Epidermal melanocyte (primary cell): ENCODE measurements at regions not wholly inside any gene's neighbourhood (a gene's known extent, or its start where the extent isn't known, plus 50 kb on each side); places are given as distances from the start of the nearest gene placed in this dataset.

Experiments
- DNase-seq: peaks from one replicate; pipeline ENCODE4 v3.0.0; 2011; ENCODE audit warnings: low spot score; ENCODE audit not compliant: insufficient read length

DNA sequence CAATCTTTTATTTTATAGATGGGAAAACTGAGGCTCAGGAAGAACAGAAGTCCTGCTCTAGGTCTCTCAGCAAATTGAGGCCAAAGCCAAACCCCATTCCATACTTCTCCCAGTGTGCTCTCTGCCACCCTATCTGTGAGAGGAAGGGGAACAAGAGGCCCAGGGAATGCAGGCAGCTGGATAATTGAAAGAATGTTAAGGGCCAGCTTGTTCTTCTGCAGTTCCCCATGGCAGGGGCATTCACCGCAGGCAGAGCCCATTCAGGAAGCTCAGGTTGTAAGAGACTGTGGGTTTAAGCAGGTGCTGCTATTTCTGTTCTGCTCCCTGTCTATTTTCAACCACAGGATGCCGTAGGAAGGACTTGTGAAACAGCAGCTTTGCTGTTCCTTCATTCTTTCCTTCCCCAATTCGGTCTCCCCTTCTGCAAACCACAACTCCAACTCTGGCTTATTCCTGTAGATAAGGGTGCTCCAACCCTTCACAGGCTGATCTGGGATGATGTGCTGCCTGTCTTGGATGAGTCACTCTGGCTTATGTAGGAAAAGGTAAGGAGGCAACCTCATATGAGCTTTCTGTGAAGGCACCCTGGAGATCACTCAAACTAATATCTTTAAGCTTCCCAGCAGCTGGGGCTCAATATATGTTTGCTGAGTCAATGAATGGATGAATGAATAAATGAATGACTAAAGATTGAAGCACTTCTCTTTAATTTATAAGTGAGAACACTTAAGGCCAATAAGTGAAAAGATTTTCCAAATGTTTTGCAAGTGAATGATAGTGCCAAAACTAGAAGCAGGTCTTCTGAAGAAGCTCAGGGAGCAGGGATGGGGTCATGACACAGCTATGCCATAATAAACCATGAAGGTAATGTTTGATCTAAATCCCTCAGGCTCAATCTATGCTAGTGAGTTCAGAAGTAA, 377.6 kb downstream of the BRINP1 start:
- no peak for DNase-seq

DNA sequence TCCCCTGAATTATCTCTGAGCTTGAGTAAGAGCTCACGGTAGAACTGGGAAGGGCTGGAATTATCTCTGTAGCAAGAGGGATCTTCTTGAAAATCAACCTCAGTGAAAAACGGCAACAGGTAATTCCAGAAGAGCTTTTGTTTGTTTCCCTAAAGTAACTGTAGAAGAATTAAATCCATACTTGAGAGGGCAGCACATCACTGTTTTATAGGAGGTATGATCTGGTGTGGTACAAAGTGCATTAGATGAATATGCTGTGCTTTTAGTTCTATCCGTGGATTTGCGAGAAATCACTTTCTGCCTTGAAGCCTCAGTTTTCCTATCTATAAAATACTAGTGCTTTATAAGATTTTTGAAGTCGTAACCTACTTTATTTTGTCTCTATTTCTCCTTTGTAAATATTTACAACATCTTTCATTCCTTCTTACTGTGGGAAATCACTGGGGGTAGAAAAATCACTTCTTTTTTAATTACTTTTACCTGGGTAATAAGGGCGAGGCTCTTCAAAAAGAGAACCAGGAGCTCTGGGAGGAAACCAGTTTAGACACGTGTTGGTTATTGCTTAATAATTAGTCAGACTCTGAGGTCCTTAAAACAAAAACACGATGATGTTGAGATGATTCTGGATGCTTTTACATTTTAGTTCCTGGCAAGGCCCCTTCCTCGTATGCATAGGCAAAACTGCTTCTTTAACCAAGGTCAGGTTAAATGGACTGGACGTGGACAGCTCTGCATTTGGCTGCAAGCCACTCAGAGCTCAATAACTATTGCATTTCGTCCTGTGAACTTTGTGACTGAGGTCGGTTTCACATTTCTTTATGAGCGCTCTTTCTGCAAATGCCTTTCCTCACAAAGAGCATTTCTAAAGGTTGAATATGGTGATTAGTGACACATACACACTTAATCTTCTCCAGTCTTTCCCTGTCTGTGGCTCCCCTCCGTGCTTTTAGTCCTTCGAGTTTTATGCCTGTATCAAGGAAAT, 376.1 kb downstream of the BRINP1 start:
- no peak for DNase-seq

GRCh38 chr9:118993965-118994364, 375.3 kb downstream of the BRINP1 start:
- DNase-seq: no peak

DNA sequence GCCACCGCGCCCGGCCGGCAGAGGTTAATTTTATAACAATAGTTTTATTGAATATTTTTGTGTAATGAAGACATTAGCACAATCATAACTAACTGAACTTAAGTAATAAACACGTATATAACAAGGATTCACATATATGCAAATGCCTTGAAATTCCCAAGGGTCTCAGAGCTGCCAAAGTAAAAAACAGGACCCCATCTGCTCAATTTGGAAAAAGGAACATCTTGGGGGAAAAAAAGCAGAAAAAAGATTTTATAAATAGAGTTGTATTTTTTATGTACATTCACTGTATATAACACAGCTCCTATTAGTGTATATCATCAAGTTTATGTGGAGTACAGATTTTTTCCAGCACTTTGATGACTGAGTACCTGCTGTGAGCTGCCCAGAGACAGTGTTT, 366.7 kb downstream of the BRINP1 start:
- DNase-seq: no peak

DNA sequence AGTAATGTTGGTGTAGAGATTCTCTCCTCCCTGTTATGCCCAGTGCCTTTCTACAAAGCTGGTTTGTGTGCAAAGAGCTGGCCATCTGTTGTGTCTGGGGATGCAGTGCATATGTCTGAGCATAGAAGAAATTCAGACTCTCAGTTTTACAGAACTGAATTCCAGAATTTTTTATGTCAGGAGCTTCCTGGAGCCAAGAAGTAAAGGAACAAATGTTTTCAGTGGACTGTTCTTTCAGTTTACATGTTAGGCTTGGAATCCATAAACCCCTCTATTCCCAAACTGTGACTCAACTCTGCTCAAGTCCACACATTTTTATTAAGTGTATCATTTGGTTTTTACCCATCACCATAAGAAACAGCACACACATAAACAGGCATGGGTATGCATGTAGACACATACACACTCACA, 366.0 kb downstream of the BRINP1 start:
- no peak for DNase-seq

DNA sequence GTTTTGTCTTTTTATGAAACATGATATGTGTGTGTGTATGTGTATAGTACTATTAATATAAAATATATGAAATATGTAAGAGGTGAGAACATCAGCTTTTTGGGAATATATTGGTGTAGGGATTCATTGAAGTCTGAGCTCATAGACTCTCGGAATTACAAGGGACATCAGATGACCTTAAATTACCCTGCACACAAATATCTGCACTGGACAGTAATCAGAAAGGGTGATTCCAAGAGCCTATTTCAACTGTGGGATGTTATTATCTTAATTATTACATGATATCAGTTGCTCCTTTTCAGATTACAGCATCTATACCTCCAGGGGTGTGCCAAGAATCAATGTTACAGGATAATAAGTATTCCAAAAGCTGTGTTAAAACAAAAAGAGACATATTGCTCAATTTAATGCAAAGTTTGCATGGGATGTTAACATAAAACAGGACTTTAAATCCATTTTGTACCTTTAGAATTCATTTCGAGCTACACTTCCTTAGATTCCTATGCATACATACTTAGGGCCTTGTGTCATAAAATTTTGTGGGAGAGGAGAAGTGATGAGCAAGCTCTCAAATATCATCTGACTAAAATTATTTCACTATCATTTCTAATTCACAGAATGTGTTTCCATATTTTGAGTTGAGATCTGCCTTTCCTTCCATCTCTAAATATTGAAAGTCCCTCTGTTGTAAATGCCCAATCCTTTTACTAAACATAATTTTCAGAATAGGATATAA, 365.2 kb downstream of the BRINP1 start:
- no peak for DNase-seq

DNA sequence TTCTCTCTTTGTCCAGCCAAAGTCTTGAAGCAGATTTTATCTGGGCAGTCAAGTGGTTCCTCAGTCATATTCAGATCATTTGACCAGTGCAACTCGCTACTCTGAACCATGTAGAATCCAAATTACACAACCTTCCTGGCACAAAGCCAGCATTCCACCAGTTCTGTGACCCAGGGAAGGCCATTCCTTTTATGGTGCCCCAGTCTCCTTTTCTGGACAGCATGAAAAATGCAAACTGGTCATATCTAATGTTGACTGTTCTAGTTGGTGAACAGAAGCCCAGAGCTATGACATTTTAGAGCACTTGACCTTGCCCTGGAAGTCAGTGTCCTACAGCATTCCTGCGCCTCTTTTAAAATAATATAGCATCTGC, 364.6 kb downstream of the BRINP1 start:
- DNase-seq: no peak

GRCh38 chr9:119005162-119005561, 364.1 kb downstream of the BRINP1 start:
- no peak for DNase-seq

GRCh38 chr9:119009249-119009648, 360.0 kb downstream of the BRINP1 start:
- DNase-seq: no peak

DNA sequence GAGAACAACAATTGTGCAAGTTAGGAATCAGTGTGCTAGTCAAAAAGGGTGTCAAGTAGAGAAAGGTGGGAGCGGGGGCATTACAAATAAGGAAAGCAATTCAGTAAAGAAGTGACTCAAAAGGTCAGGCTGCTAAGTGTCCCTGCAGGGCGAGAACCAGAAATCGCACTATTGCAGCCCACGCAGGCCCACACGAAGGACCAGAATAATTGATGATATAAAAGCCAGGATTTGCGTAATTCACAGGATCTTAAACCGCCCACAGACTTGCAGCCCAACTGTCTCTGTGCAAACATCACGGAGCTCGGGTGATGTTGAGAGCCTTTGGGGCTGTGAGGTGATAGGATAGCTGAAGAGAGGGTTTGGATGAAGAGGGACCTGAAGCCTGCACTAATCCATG, 349.0 kb downstream of the BRINP1 start:
- no peak for DNase-seq

DNA sequence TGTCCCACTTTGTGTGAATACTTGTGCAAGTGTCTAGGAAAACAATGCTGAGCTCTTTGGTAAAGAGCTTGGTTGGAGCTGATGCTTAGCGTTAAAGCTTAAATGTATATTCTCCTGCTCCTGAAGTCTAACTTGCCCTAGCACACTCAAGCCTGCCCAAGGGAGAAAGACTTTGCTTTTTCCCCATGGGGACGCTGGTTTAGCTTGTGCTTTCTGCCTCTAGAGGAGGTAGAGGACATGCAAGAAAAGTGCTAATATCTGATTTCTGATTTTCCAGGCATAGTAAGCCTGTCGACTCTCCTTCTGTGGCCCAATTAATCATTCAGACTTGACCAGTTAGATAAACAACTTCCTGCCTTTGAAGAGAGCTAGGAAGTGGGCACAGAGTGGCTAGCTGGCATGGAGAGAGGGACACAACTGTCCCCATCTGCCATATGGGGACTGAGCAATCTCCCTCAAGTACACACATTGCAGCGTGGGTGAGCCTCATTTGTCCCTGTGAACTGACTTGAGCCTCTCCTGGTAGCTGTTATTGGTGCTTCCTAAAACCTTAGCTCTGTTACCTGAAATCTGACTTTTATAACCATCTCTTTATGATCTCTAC, 348.4 kb downstream of the BRINP1 start:
- no peak for DNase-seq

- no peak for DNase-seq
These were observed 343.1 kb downstream of the BRINP1 start for GRCh38 chr9:119026120-119026519.

GRCh38 chr9:119027901-119028699, 341.1 kb downstream of the BRINP1 start:
- DNase-seq: no peak

DNA sequence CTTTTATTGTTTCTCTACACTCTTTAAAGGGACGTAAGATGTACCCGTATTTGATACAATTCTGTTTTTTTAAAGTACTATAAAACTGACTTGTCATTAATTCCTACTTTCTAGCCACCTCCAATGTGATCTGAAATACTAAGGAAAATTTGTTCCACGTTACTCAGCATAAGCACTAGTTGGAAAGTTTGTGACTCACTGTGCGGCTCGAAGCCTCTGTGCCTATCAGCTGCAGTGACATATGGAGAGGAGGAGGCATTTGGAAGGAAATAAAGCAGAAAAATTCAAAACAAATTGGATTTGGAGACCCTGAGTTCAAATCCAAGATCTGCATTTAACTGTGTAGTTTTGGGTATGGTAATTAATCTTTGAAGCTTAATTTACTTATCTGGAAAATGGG, 339.3 kb downstream of the BRINP1 start:
- DNase-seq: no peak

DNA sequence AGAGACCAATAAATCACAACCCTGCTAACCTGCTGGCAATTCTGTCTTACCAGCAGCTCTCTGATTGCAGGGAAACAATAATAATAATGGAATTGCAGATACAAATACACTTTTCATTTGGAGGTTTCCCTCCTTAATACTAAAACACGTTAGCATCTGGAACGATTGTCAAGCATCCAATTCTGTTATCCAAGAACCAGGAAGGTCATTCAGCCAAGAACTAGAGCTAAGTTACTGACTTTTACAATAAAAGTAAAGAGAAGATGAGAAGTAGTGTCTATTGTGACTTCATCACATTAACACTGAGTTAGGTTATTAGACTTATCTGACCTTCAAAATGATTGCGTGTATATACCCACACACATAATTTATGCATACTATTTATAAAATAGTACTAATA, 335.6 kb downstream of the BRINP1 start:
- DNase-seq: no peak

DNA sequence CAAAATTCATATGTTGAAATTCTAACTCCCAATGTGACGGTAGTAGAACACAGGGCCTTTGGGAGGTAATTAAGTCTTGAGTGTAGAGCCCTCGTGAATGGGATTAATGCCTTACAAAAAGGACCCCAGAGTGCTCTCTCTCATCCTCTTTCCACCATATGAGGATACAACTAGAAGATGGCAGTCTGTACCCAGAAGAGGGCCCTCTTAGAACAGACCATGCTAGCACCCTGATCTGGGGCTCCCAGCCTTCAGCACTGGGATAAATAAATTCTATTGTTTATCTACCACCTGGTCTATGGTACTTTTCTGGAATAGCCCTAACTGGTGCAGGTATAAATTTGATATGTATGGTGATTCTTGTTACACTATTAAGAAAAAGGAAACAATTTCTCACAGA, 332.3 kb downstream of the BRINP1 start:
- no peak for DNase-seq

DNA sequence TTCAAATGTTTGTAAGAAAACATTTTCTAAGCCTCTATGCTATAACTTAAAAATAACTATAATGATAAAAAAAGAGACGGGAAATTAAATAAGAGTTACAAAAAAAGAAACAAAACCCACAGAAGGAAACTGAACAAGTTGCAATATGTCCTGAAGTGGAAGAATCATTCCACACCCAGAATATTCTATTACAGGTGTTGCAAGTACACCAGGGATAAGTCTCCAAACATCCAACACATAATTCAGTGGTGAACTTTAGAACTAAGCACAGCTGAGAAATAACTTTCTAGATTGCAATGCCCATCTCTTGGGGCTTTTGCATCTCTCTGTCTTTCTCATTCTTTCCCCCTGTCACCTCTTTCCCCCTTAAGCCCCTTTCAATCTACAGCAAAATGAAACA, 325.2 kb downstream of the BRINP1 start:
- no peak for DNase-seq

GRCh38 chr9:119044806-119045205, 324.4 kb downstream of the BRINP1 start:
- DNase-seq: no peak

DNA sequence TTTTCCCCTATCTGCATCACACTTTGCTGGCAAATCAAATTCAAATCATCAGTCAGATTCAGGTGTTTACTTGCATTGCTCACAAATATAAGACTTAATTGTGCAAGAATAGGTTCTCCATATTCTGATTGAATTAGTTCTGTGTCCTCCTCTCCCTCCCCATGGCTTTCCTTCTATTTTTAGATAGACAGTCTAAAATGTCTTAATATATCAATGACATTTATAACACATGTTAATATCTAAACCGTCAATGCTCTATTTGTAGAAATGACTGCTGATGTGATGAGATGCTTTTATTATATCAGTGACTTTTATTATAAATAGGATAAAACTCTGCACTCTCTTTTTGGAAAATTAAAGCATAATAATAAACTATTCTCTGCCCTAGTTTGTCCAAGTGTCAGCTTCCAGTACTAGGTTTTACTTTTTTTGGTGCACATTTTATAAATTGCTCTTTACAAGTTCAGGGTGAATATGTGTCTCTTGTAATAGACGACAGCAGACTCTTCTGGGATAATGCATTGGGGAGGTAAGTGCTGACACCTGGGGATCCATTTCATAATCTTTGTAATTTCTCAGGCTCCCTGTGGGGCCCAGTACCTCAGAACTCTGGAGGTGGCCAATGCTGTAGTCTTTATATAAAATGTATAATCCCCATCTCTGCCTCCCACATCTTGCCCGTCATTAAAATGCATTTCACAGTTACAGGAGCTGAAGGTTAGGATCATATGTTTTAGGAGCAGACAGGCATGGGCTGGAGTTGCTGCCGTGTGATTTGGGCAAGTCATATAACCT, 321.5 kb downstream of the BRINP1 start:
- DNase-seq: no peak

DNA sequence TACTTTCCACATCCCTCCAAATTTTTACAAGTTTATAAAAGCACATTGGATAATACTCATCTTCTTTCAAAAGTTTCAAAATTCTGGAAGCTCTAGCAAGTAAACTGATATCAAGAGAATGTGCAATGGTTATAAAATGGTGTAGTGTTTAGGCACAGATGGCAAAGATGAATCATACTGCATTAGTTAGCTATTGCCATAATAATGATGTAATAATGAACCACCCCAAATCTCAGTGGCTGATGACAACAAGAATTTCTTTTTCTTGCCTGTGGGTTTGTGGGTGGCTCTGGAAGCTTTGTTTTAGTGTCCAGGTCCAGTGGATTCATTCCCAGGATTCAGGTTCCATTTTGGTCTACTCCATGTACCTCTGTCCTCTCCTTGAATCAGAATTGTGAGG, 319.0 kb downstream of the BRINP1 start:
- DNase-seq: no peak
